GM12872 (cell line): ENCODE measurements at regions not wholly inside any gene's neighbourhood (a gene's known extent, or its start where the extent isn't known, plus 50 kb on each side); places are given as distances from the start of the nearest gene placed in this dataset.

Experiments
- CTCF ChIP-seq: IDR thresholded peaks from 3 replicates; pipeline ENCODE4 v1.5.1; 2011; ENCODE audit warnings: low read depth, mild to moderate bottlenecking, low read length, moderate library complexity; ENCODE audit not compliant: insufficient read depth

- TF ChIP-seq CTCF, result no peak
Observed at GRCh38 chr7:118793582-118793981, 569.1 kb downstream of the ANKRD7 start.

- TF ChIP-seq CTCF, result no peak
Observed at GRCh38 chr7:118794419-118794818, 569.9 kb downstream of the ANKRD7 start.

- TF ChIP-seq CTCF, result no peak
Observed at GRCh38 chr7:118801366-118801765, 576.9 kb downstream of the ANKRD7 start.

GRCh38 chr7:118802726-118803125 lies 578.2 kb downstream of the ANKRD7 start:
- no peak for TF ChIP-seq CTCF

GRCh38 chr7:118826246-118826645 lies 601.7 kb downstream of the ANKRD7 start:
- TF ChIP-seq CTCF, result no peak

- no peak for TF ChIP-seq CTCF
Observed at GRCh38 chr7:118836933-118837332, 612.4 kb downstream of the ANKRD7 start.

- TF ChIP-seq CTCF, result no peak
Observed at GRCh38 chr7:118839515-118839914, 615.0 kb downstream of the ANKRD7 start.

GRCh38 chr7:118843456-118843855 lies 619.0 kb downstream of the ANKRD7 start:
- no peak for TF ChIP-seq CTCF
